ENCODE measurements at regions not wholly inside any gene's neighbourhood (a gene's known extent, or its start where the extent isn't known, plus 50 kb on each side); places are given as distances from the start of the nearest gene placed in this dataset.

GRCh38 chr15:95417761-95418160 is 912.7 kb upstream of the NR2F2 start:
- H3K9me3 ChIP-seq (ENCODE audit: control insufficient read depth, insufficient read depth, low read length): no peaks in the 10 kb centered on the region
- H3K9me2 ChIP-seq (replicated peaks; ENCODE audit: control insufficient read depth, low read length): no peaks in the 10 kb centered on the region
- H3F3A ChIP-seq (ENCODE audit: control insufficient read depth, insufficient read depth): no peaks in the 10 kb centered on the region
- H3K27ac ChIP-seq (ENCODE audit: low read depth, low read length): no peak overlapping the region
- no peaks in the 10 kb centered on the region for H3K4me1 ChIP-seq (ENCODE audit: control insufficient read depth, low read length)
- TF ChIP-seq CTCF (IDR thresholded peaks at IDR 0.05; ENCODE audit: low read depth, low read length, poor library complexity, severe bottlenecking) (no peak), EZH2phosphoT487 (IDR thresholded peaks at IDR 0.05; ENCODE audit: borderline replicate concordance, low read length) (no peak)
- H4K20me1 ChIP-seq (ENCODE audit: control insufficient read depth, insufficient read depth, low read depth, low read length): no peaks in the 10 kb centered on the region
- no peak overlapping the region for H3K4me3 ChIP-seq (ENCODE audit: low read length)
- H3K79me2 ChIP-seq (ENCODE audit: control insufficient read depth, low read length): no peaks in the 10 kb centered on the region
- H3K36me3 ChIP-seq (ENCODE audit: control insufficient read depth, low read length): no peaks in the 10 kb centered on the region
- no peaks in the 10 kb centered on the region for H3K27me3 ChIP-seq (ENCODE audit: control insufficient read depth, low read length)
- no peak overlapping the region for H3K4me2 ChIP-seq (ENCODE audit: low read length)

GRCh38 chr15:95422255-95422654 is 908.2 kb upstream of the NR2F2 start:
- Histone ChIP-seq H4K20me1 (ENCODE audit: control insufficient read depth, insufficient read depth, low read depth, low read length) (no peaks in the 10 kb centered on the region), H3F3A (ENCODE audit: control insufficient read depth, insufficient read depth) (no peaks in the 10 kb centered on the region), H3K4me3 (ENCODE audit: low read length) (no peak overlapping the region), H3K27ac (ENCODE audit: low read depth, low read length) (no peak overlapping the region), H3K9me3 (ENCODE audit: control insufficient read depth, insufficient read depth, low read length) (no peaks in the 10 kb centered on the region), H3K9me2 (replicated peaks; ENCODE audit: control insufficient read depth, low read length) (no peaks in the 10 kb centered on the region), H3K79me2 (ENCODE audit: control insufficient read depth, low read length) (no peaks in the 10 kb centered on the region), H3K27me3 (ENCODE audit: control insufficient read depth, low read length) (no peaks in the 10 kb centered on the region), H3K36me3 (ENCODE audit: control insufficient read depth, low read length) (no peaks in the 10 kb centered on the region), H3K4me2 (ENCODE audit: low read length) (no peak overlapping the region), H3K4me1 (ENCODE audit: control insufficient read depth, low read length) (no peaks in the 10 kb centered on the region)
- no peak for TF ChIP-seq CTCF (IDR thresholded peaks at IDR 0.05; ENCODE audit: low read depth, low read length, poor library complexity, severe bottlenecking)
- TF ChIP-seq EZH2phosphoT487 (IDR thresholded peaks at IDR 0.05; ENCODE audit: borderline replicate concordance, low read length): no peak

- Histone ChIP-seq H4K20me1 (ENCODE audit: control insufficient read depth, insufficient read depth, low read depth, low read length) (no peaks in the 10 kb centered on the region), H3K9me2 (replicated peaks; ENCODE audit: control insufficient read depth, low read length) (no peaks in the 10 kb centered on the region), H3K9me3 (ENCODE audit: control insufficient read depth, insufficient read depth, low read length) (no peaks in the 10 kb centered on the region), H3K27me3 (ENCODE audit: control insufficient read depth, low read length) (no peaks in the 10 kb centered on the region), H3K79me2 (ENCODE audit: control insufficient read depth, low read length) (no peaks in the 10 kb centered on the region), H3K4me3 (ENCODE audit: low read length) (no peak overlapping the region), H3K27ac (ENCODE audit: low read depth, low read length) (no peak overlapping the region), H3K4me1 (ENCODE audit: control insufficient read depth, low read length) (no peaks in the 10 kb centered on the region), H3K4me2 (ENCODE audit: low read length) (no peak overlapping the region), H3K36me3 (ENCODE audit: control insufficient read depth, low read length) (no peaks in the 10 kb centered on the region), H3F3A (ENCODE audit: control insufficient read depth, insufficient read depth) (no peaks in the 10 kb centered on the region)
- TF ChIP-seq EZH2phosphoT487 (IDR thresholded peaks at IDR 0.05; ENCODE audit: borderline replicate concordance, low read length) (no peak), CTCF (IDR thresholded peaks at IDR 0.05; ENCODE audit: low read depth, low read length, poor library complexity, severe bottlenecking) (no peak)
Measured at GRCh38 chr15:95425859-95426258, 904.6 kb upstream of the NR2F2 start.

- H3K27ac ChIP-seq (ENCODE audit: low read depth, low read length): no peak overlapping the region
Measured at GRCh38 chr15:95429345-95429744, 901.2 kb upstream of the NR2F2 start.

More at GRCh38 chr15:95429345-95429744, 901.2 kb upstream of the NR2F2 start:
- Histone ChIP-seq H3K27me3 (ENCODE audit: control insufficient read depth, low read length) (no peaks in the 10 kb centered on the region), H3K4me2 (ENCODE audit: low read length) (no peak overlapping the region), H3K9me3 (ENCODE audit: control insufficient read depth, insufficient read depth, low read length) (no peaks in the 10 kb centered on the region), H3K36me3 (ENCODE audit: control insufficient read depth, low read length) (no peaks in the 10 kb centered on the region), H3K4me1 (ENCODE audit: control insufficient read depth, low read length) (no peaks in the 10 kb centered on the region), H3K79me2 (ENCODE audit: control insufficient read depth, low read length) (no peaks in the 10 kb centered on the region), H3K9me2 (replicated peaks; ENCODE audit: control insufficient read depth, low read length) (no peaks in the 10 kb centered on the region), H3K4me3 (ENCODE audit: low read length) (no peak overlapping the region), H4K20me1 (ENCODE audit: control insufficient read depth, insufficient read depth, low read depth, low read length) (no peaks in the 10 kb centered on the region), H3F3A (ENCODE audit: control insufficient read depth, insufficient read depth) (no peaks in the 10 kb centered on the region)
- TF ChIP-seq CTCF (IDR thresholded peaks at IDR 0.05; ENCODE audit: low read depth, low read length, poor library complexity, severe bottlenecking) (no peak), EZH2phosphoT487 (IDR thresholded peaks at IDR 0.05; ENCODE audit: borderline replicate concordance, low read length) (no peak)

Measured in DOHH2 (cell line).